GM12865 (cell line): ENCODE measurements at regions not wholly inside any gene's neighbourhood (a gene's known extent, or its start where the extent isn't known, plus 50 kb on each side); places are given as distances from the start of the nearest gene placed in this dataset.

Experiments
- DNase-seq: peaks from one replicate; pipeline ENCODE4 v3.0.0; 2010; ENCODE audit warnings: low read depth
- H3K4me3 ChIP-seq: 2 replicates; pipeline ENCODE4 v1.5.1; 2011; ENCODE audit warnings: mild to moderate bottlenecking, low read depth, low read length, control low read depth
- TF ChIP-seq, protein P1 (sequence below): IDR thresholded peaks from 2 replicates; pipeline ENCODE4 v1.5.1; 2011; ENCODE audit warnings: low read length, control low read depth, low read depth, inconsistent platforms; ENCODE audit not compliant: insufficient read depth; ENCODE audit errors: missing control alignments

DNA sequence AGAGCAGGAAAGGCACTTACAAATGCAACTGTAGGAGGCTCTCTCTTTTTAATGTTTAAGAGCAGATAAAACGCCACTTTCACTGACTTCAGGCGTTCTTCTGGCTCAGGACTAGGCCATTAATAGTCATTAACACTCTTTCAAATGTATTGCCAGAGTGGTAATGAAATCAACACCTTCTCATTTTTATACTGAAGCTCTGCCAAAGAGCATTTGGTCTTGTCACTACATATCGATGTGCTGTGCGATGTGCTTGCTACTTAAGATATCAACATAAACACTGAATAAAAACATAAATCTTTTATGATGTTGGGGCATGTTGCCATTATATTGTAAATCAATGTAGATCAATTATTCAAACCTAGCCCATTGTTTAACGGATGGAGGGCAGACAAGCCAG is 634.7 kb downstream of the ARL4A start:
- no peak for DNase-seq
- TF ChIP-seq, protein P1, sequence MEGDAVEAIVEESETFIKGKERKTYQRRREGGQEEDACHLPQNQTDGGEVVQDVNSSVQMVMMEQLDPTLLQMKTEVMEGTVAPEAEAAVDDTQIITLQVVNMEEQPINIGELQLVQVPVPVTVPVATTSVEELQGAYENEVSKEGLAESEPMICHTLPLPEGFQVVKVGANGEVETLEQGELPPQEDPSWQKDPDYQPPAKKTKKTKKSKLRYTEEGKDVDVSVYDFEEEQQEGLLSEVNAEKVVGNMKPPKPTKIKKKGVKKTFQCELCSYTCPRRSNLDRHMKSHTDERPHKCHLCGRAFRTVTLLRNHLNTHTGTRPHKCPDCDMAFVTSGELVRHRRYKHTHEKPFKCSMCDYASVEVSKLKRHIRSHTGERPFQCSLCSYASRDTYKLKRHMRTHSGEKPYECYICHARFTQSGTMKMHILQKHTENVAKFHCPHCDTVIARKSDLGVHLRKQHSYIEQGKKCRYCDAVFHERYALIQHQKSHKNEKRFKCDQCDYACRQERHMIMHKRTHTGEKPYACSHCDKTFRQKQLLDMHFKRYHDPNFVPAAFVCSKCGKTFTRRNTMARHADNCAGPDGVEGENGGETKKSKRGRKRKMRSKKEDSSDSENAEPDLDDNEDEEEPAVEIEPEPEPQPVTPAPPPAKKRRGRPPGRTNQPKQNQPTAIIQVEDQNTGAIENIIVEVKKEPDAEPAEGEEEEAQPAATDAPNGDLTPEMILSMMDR, result no peak

DNA sequence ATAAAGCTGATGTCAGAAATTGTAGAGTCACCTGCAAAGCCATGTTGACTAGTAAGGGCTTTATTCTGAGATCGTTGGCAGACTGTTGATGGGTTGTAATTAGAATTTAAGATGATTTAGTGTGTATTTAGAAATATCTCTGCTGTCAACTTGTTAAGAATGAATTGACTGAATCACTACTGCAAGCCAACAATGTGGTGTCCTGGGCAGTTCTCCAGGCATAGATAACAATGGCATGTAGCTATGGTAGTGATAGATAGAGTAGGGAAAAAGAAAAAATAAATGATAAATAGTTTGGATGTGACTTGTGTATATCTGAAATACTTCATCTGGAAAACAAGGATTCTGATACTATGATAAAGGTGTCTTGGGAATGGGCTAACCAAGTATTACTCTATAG is 640.2 kb downstream of the ARL4A start:
- DNase-seq, result no peak
- no peak overlapping the region for H3K4me3 ChIP-seq
- TF ChIP-seq, protein P1, result no peak

More for the DNA sequence above, 634.7 kb downstream of the ARL4A start:
- H3K4me3 ChIP-seq, result no peak overlapping the region

GRCh38 chr7:13333371-13333770 is 645.9 kb downstream of the ARL4A start:
- H3K4me3 ChIP-seq, result no peak overlapping the region
- DNase-seq, result no peak
- TF ChIP-seq, protein P1, result no peak

DNA sequence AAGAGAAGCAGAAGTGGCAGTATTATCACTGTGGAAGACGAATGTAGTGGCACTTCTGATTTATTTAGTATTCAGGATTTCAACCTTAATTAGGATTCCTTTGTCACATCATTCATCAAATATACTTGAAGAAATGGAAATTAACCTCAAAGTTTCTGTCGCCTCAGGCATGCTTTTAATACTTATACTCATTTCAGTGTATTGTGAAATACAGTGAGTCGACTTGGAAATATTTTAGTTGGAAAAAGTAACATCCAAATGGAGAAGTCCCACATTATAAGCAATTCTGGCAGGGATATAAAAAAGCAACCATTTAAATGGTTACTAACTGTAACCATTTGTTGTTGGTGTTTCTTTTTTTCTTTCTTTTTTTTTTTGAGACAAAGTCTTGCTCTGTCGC is 648.8 kb downstream of the ARL4A start:
- TF ChIP-seq, protein P1, result no peak
- no peak for DNase-seq
- no peak overlapping the region for H3K4me3 ChIP-seq

- TF ChIP-seq, protein P1, result no peak
- DNase-seq, result no peak
- no peak overlapping the region for H3K4me3 ChIP-seq
These were observed 636.8 kb downstream of the ETV1 start for GRCh38 chr7:13352677-13353076.

DNA sequence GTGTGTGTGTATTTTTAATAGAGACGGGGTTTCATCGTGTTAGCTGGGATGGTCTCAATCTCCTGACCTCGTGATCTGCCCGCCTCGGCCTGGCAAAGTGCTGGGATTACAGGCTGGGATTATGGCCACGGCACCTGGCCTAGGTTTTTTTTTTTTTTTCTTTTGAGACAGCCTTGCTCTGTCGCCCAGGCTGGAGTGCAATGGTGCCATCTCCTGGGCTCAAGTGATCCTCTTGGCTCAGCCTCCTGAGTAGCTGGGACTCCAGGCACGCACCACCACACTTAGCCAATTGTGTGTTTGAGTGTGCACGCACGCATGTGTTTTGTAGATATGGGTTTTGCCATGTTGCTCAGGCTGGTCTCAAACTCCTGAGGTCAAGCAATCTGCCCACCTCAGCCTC is 629.8 kb downstream of the ETV1 start:
- TF ChIP-seq, protein P1, result no peak
- DNase-seq, result no peak
- no peak overlapping the region for H3K4me3 ChIP-seq

DNA sequence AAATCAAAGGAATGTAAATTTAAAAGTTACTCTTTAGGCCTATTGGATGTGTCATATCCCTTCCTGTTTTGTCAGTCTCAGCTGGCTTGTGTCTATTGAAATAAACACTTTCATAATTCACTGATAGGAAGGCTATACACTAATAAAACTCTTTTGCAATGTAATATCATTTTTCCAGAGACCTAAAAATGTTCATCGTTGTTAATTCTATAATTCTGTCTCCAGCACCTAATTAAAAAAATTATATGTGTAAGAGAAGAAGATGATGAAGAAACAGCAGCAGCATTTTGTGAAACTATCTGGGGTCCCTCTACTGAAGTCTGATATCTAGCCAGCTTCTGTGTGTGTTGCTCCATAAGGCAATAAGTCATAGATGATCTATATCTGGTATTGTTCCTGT is 602.7 kb downstream of the ETV1 start:
- no peak for DNase-seq
- TF ChIP-seq, protein P1, result no peak
- no peak overlapping the region for H3K4me3 ChIP-seq
